CD8-positive, alpha-beta memory T cell (primary cell): ENCODE measurements at regions not wholly inside any gene's neighbourhood (a gene's known extent, or its start where the extent isn't known, plus 50 kb on each side); places are given as distances from the start of the nearest gene placed in this dataset.

Experiments
- CTCF ChIA-PET: fragments of 350-600 bp; sonication (Branson Sonifier 250); formaldehyde crosslinking; loops from one replicate; lab custom pipeline; 2021; ENCODE audit warnings: antibody characterized with exemption; lab: Charles Lee
- POLR2A ChIA-PET: fragments of 350-600 bp; sonication (Branson Sonifier 250); formaldehyde crosslinking; loops from one replicate; lab custom pipeline; 2021; ENCODE audit warnings: antibody characterized with exemption; lab: Charles Lee
- DNase-seq, 5 donors: peaks; one replicate each; pipeline versions ENCODE4 v3.0.0 to v3.0.0-alpha.2; 2020 to 2022; ENCODE audit warnings: mixed read lengths in 1 of 5
- H3K27ac ChIP-seq: one replicate; pipeline ENCODE4 v1.7.0; 2013; ENCODE audit warnings: low read depth, mild to moderate bottlenecking, low read length, moderate library complexity
- H3K27me3 ChIP-seq: 2 replicates; pipeline ENCODE4 v1.7.0; 2013; ENCODE audit warnings: low read length, mild to moderate bottlenecking; ENCODE audit not compliant: insufficient read depth, poor library complexity, severe bottlenecking
- H3K36me3 ChIP-seq: 2 replicates; pipeline ENCODE4 v1.7.0; 2013; ENCODE audit warnings: mild to moderate bottlenecking, low read length, moderate library complexity; ENCODE audit not compliant: insufficient read depth
- H3K4me1 ChIP-seq: 2 replicates; pipeline ENCODE4 v1.7.0; 2013; ENCODE audit warnings: mild to moderate bottlenecking, low read length, moderate library complexity; ENCODE audit not compliant: insufficient read depth
- H3K4me3 ChIP-seq: 2 replicates; pipeline ENCODE4 v1.7.0; 2013; ENCODE audit warnings: mild to moderate bottlenecking, low read length
- H3K9me3 ChIP-seq: 2 replicates; pipeline ENCODE4 v1.7.0; 2013; ENCODE audit warnings: mild to moderate bottlenecking, low read length
- H3K27ac Mint-ChIP-seq, 8 donors: one replicate each; pipeline ENCODE4 v1.8.0; 2020 to 2021; ENCODE audit warnings: mixed read lengths in 8 of 8, mild to moderate bottlenecking in 6 of 8, inconsistent platforms in 3 of 8, moderate library complexity in 3 of 8
- H3K27me3 Mint-ChIP-seq, 2 donors: one replicate each; pipeline ENCODE4 v1.8.0; 2020 to 2021; ENCODE audit warnings: mixed read lengths in 2 of 2, mild to moderate bottlenecking in 1 of 2, moderate library complexity in 1 of 2
- H3K36me3 Mint-ChIP-seq, 3 donors: one replicate each; pipeline ENCODE4 v1.8.0; 2020 to 2021; ENCODE audit warnings: mixed read lengths in 3 of 3, inconsistent platforms in 1 of 3, mild to moderate bottlenecking in 1 of 3
- H3K4me1 Mint-ChIP-seq, 3 donors: one replicate each; pipeline ENCODE4 v1.8.0; 2020 to 2021; ENCODE audit warnings: mixed read lengths in 3 of 3, inconsistent platforms in 1 of 3, mild to moderate bottlenecking in 1 of 3
- H3K4me3 Mint-ChIP-seq, 7 donors: one replicate each; pipeline ENCODE4 v1.8.0; 2020 to 2021; ENCODE audit warnings: mixed read lengths in 7 of 7, mild to moderate bottlenecking in 6 of 7, moderate library complexity in 4 of 7, inconsistent platforms in 2 of 7
- H3K9me3 Mint-ChIP-seq, 5 donors: one replicate each; pipeline ENCODE4 v1.8.0; 2020 to 2022; ENCODE audit warnings: mixed read lengths in 5 of 5, mild to moderate bottlenecking in 3 of 5, moderate library complexity in 2 of 5, inconsistent platforms in 1 of 5

DNA sequence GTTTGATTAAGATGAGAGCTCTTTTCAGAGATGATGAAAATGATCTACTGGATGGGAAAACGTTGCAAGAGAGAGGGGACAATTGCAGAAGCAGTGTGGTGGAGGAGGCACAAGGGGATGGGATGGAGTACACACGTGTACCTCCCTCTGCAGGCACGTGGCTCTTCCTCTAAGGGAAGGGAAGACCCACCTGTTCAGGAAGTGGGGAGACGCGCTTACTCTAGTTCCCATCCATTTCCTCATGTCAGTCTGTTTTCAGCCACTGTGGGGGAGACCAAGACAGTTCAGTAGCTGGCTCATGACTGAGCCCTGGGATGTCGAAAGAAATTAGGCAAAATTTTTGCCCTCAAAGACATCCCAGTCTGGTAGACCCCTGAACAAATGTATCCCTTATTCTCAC lies 619.2 kb upstream of the CLINT1 start:
- Mint-ChIP-seq H3K4me3 (no peak overlapping the region), H3K4me1 (no peaks in the 10 kb centered on the region), H3K27ac (no peak overlapping the region), H3K27me3 (peaks cover 7 to 9% of the 10 kb centered on the region in 2 donors), H3K9me3 (peaks cover 0 to 4% (median 0%) of the 10 kb centered on the region in 5 donors), H3K36me3 (no peaks in the 10 kb centered on the region)
- no peak for DNase-seq
- peaks cover 3% of the 10 kb centered on the region for H3K27me3 ChIP-seq
- H3K27ac ChIP-seq = no peak overlapping the region
- no peak overlapping the region for H3K4me3 ChIP-seq
- H3K4me1 ChIP-seq = no peaks in the 10 kb centered on the region
- no peaks in the 10 kb centered on the region for H3K9me3 ChIP-seq
- POLR2A ChIA-PET = no interaction called here
- H3K36me3 ChIP-seq = no peaks in the 10 kb centered on the region
- CTCF ChIA-PET = no interaction called here

DNA sequence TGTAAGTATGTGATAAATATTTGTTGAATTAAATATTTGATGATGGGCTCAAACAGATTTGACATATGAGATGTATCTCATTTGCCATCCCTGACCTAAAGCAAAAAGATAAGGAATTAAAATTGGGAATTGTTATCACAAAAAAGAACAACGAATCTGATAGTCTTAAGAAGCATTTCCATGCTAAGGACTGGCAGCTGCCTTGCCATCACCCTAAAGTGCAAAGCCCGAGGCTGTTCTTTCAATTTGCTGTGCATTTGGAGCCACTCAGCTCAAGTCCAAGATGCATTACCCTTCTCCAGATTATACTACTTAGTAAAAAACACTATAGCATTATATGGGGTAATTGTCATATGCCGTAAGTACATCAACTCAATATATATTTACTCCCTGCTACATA lies 618.3 kb upstream of the CLINT1 start:
- peaks cover 0 to 2% (median 0%) of the 10 kb centered on the region in 5 donors for H3K9me3 Mint-ChIP-seq
- POLR2A ChIA-PET = no interaction called here
- no peaks in the 10 kb centered on the region for H3K36me3 Mint-ChIP-seq
- H3K4me1 ChIP-seq = no peaks in the 10 kb centered on the region
- CTCF ChIA-PET = no interaction called here
- no peak overlapping the region for H3K4me3 ChIP-seq
- peaks cover 5% of the 10 kb centered on the region in 2 donors for H3K27me3 Mint-ChIP-seq
- no peaks in the 10 kb centered on the region for H3K9me3 ChIP-seq
- DNase-seq = no peak
- peaks cover 1% of the 10 kb centered on the region for H3K27me3 ChIP-seq
- H3K4me3 Mint-ChIP-seq = no peak overlapping the region
- no peak overlapping the region for H3K27ac ChIP-seq
- H3K27ac Mint-ChIP-seq = no peak overlapping the region
- H3K4me1 Mint-ChIP-seq = no peaks in the 10 kb centered on the region
- no peaks in the 10 kb centered on the region for H3K36me3 ChIP-seq

DNA sequence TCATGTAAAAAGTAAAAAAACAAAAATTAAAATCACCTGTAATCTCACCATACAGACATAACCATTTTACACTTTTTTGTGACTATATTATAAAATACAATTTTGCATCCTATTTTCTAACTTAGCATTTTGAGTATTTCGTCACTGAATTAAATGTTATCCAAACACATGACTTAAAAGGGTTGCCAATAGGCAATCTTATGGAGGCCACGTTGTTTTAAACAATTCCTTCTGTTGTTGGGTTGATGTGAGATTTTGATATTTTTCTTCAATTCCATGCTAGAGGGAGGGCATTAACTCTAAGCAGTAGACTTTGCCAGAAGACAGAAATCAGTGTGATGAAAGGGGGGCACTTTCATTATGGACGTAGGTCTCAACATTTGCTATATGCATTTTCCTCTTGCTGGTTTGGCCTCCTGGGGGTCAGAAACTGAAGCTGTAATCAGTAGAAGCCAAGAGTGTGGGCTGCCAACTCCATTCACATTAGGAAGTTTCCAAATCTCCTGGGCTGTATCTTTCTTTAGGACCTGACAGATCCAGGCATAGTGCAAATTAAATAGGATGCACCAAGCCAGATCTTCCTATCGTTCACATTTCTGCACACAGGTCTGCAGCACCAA lies 614.2 kb upstream of the CLINT1 start:
- Mint-ChIP-seq H3K9me3 (peaks cover 0 to 5% (median 0%) of the 10 kb centered on the region in 5 donors), H3K27me3 (no peaks in the 10 kb centered on the region), H3K4me1 (no peaks in the 10 kb centered on the region), H3K27ac (no peak overlapping the region), H3K4me3 (no peak overlapping the region), H3K36me3 (no peaks in the 10 kb centered on the region)
- Histone ChIP-seq H3K36me3 (no peaks in the 10 kb centered on the region), H3K27ac (no peak overlapping the region), H3K4me3 (no peak overlapping the region), H3K4me1 (no peaks in the 10 kb centered on the region), H3K9me3 (no peaks in the 10 kb centered on the region), H3K27me3 (no peaks in the 10 kb centered on the region)
- DNase-seq = no peak
- ChIA-PET CTCF (no interaction called here), POLR2A (no interaction called here)

DNA sequence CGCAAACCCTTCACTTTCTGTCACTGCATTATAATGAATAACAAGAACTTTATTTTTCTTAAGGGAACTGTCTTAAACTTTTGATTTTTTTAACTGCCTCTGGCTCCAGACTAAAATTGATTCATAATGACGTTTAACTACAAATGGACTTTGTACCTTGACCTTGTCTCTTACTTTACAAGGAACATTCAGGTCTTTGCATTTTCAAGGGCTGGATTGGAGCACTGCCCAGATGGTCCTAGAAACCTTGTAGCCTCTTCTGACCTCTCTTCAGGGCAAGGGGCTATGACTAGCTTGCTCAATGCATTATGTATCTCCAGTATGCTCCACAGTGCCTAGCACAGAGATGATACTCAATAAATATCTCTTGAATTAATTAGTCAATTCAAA lies 612.6 kb upstream of the CLINT1 start:
- CTCF ChIA-PET = no interaction called here
- H3K27ac ChIP-seq = no peak overlapping the region
- no peaks in the 10 kb centered on the region for H3K36me3 ChIP-seq
- DNase-seq = no peak
- Mint-ChIP-seq H3K4me3 (no peak overlapping the region), H3K36me3 (no peaks in the 10 kb centered on the region), H3K9me3 (peaks cover 0 to 3% (median 0%) of the 10 kb centered on the region in 5 donors), H3K4me1 (no peaks in the 10 kb centered on the region), H3K27ac (no peak overlapping the region), H3K27me3 (no peaks in the 10 kb centered on the region)
- H3K27me3 ChIP-seq = no peaks in the 10 kb centered on the region
- no peaks in the 10 kb centered on the region for H3K9me3 ChIP-seq
- H3K4me3 ChIP-seq = no peak overlapping the region
- H3K4me1 ChIP-seq = no peaks in the 10 kb centered on the region
- POLR2A ChIA-PET = no interaction called here

- Histone ChIP-seq H3K4me3 (no peak overlapping the region), H3K27me3 (no peaks in the 10 kb centered on the region), H3K9me3 (no peaks in the 10 kb centered on the region), H3K27ac (no peak overlapping the region), H3K36me3 (no peaks in the 10 kb centered on the region), H3K4me1 (no peaks in the 10 kb centered on the region)
- no peaks in the 10 kb centered on the region for H3K4me1 Mint-ChIP-seq
- ChIA-PET POLR2A (no interaction called here), CTCF (no interaction called here)
- no peaks in the 10 kb centered on the region for H3K36me3 Mint-ChIP-seq
- no peak overlapping the region for H3K27ac Mint-ChIP-seq
- no peaks in the 10 kb centered on the region for H3K27me3 Mint-ChIP-seq
- no peak overlapping the region for H3K4me3 Mint-ChIP-seq
- no peak for DNase-seq
- peaks cover 0 to 3% (median 0%) of the 10 kb centered on the region in 5 donors for H3K9me3 Mint-ChIP-seq
Observed at GRCh38 chr5:158470764-158471534, 612.0 kb upstream of the CLINT1 start.

DNA sequence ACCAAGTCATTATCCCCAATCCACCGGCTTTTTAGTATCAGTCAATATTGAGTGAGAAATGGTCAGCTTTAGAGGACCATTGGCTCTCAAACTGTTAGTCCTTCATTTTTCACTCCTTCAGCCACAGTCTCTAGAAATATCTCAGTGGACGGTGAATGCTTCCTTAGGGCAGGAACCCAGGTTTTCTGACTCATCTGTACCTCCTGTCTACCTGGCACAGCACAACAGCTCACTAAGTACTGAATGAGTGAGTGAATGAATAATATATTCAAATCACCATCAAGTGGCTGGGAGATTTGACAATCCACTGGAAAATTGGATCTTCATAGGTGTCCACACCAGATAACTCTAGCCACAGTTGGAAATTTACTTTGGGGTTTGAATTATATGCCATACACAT lies 609.5 kb upstream of the CLINT1 start:
- Histone ChIP-seq H3K27ac (no peak overlapping the region), H3K36me3 (no peaks in the 10 kb centered on the region), H3K4me3 (no peak overlapping the region), H3K9me3 (no peaks in the 10 kb centered on the region), H3K4me1 (no peaks in the 10 kb centered on the region), H3K27me3 (no peaks in the 10 kb centered on the region)
- H3K9me3 Mint-ChIP-seq = peaks cover 0 to 3% (median 0%) of the 10 kb centered on the region in 5 donors
- no peak overlapping the region for H3K4me3 Mint-ChIP-seq
- CTCF ChIA-PET = no interaction called here
- H3K36me3 Mint-ChIP-seq = no peaks in the 10 kb centered on the region
- no peak for DNase-seq
- H3K27me3 Mint-ChIP-seq = no peaks in the 10 kb centered on the region
- no peaks in the 10 kb centered on the region for H3K4me1 Mint-ChIP-seq
- POLR2A ChIA-PET = no interaction called here
- H3K27ac Mint-ChIP-seq = no peak overlapping the region

DNA sequence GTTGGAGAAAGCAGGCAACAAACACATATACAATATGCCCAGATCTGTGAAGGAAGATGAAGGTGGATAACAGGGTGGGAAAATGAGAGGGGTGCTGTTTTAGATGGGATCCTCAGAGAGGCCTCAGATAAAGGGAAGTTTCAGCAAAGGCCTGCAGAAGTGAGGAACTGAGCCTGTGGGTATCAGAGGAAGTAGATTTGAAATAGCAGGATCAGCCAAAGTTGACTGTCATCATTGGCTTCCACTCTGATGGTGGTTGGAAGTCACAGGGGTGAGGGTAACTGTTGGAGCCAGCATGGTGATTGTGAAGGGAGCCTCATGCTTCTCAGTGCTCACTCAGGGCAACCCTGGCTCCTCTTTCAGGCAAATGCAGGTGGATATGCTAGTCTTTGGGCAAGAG lies 607.2 kb upstream of the CLINT1 start:
- no peaks in the 10 kb centered on the region for H3K4me1 Mint-ChIP-seq

GRCh38 chr5:158465086-158465972 lies 606.4 kb upstream of the CLINT1 start:
- POLR2A ChIA-PET = no interaction called here

More for the DNA sequence above, 607.2 kb upstream of the CLINT1 start:
- Histone ChIP-seq H3K36me3 (no peaks in the 10 kb centered on the region), H3K4me3 (no peak overlapping the region), H3K27ac (no peak overlapping the region), H3K4me1 (no peaks in the 10 kb centered on the region), H3K9me3 (no peaks in the 10 kb centered on the region), H3K27me3 (no peaks in the 10 kb centered on the region)
- CTCF ChIA-PET = no interaction called here
- Mint-ChIP-seq H3K27ac (no peak overlapping the region), H3K27me3 (peaks cover 0 to 1% of the 10 kb centered on the region in 2 donors), H3K36me3 (no peaks in the 10 kb centered on the region), H3K4me3 (no peak overlapping the region), H3K9me3 (peaks cover 0 to 3% (median 0%) of the 10 kb centered on the region in 5 donors)
- DNase-seq = no peak
- POLR2A ChIA-PET = no interaction called here

More at GRCh38 chr5:158465086-158465972, 606.4 kb upstream of the CLINT1 start:
- Histone ChIP-seq H3K27me3 (no peaks in the 10 kb centered on the region), H3K27ac (no peak overlapping the region), H3K4me1 (no peaks in the 10 kb centered on the region), H3K9me3 (no peaks in the 10 kb centered on the region), H3K4me3 (no peak overlapping the region), H3K36me3 (no peaks in the 10 kb centered on the region)
- no peak for DNase-seq
- H3K4me3 Mint-ChIP-seq = no peak overlapping the region
- H3K4me1 Mint-ChIP-seq = no peaks in the 10 kb centered on the region
- H3K27me3 Mint-ChIP-seq = peaks cover 0 to 1% of the 10 kb centered on the region in 2 donors
- CTCF ChIA-PET = no interaction called here
- H3K27ac Mint-ChIP-seq = no peak overlapping the region
- H3K36me3 Mint-ChIP-seq = no peaks in the 10 kb centered on the region
- peaks cover 0 to 3% (median 0%) of the 10 kb centered on the region in 5 donors for H3K9me3 Mint-ChIP-seq
